CD4-positive, alpha-beta T cell treated with Interleukin-6 for 4 hours (primary cell): ENCODE measurements at regions not wholly inside any gene's neighbourhood (a gene's known extent, or its start where the extent isn't known, plus 50 kb on each side); places are given as distances from the start of the nearest gene placed in this dataset.
"Not testable (repeated sequence)": the region's sequence is repeated elsewhere in the genome, so short reads cannot be mapped to it uniquely, and the experiment has no call there.

Experiments used
- DNase-seq: peaks from one replicate; pipeline ENCODE4 v3.0.0-alpha.2; 2020; ENCODE audit warnings: mixed read lengths

DNA sequence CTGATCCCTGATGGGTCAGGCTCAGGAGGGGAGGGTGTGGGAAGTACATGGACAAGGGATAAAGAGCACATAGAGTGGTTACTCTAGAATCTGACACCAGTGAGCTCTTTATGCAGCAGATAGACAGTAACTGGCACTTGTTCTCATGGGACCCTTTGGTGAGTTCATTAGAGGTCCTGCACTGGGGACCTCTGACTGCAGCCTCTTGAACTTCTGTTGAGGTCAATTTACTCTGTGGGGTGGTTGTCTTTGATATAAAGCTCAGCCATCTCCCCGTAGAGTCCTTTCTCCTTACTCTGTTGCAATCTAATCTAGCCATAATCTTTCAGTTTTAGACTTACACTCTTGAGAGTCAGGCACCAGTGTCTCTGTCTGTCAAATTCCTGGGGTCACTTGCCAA is 222.4 kb downstream of the GPAT3 start:
- DNase-seq: no peak

DNA sequence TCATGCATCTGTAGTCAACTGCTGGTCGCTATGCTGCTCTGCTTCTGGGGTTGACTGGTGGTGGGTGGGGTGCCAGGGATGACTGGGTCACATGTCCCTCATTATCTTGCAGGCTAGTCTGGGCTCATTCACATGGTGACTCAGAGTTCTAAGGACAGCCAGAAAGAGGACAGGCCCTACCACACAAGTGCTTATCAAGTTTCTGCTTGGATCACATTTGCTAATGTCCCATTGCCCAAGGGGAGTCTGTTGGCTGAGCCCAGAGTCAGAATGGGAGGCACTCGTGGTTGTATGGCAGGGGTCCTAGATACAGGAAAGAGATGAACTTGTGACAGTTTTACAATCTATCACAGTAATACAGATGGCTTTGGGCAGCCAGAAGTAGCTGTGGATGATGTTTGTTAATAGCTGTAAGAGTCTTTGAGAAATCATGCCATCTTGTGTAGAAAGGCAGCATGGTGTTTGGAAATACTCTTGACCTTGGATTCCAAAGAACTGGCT is 221.3 kb downstream of the GPAT3 start:
- no peak for DNase-seq

DNA sequence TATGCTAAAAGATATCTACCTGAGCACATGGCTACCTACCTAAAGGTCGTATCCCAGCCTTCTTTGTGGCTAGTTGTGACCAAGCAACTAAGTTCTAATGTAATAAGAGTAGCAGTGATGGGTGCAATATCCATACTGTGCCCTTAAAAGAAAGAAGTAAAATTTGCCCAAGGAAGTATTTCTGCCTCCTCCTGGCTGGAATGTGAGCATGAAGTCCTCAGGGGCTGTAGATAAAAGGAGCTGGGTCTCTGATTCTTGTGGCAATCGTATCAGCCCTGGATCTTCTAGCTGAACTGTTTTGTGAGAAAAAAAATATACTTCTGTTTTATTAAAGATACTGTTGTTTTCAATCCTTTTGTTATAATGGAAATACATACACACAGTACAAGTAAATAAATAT is 217.4 kb downstream of the GPAT3 start:
- no peak for DNase-seq

DNA sequence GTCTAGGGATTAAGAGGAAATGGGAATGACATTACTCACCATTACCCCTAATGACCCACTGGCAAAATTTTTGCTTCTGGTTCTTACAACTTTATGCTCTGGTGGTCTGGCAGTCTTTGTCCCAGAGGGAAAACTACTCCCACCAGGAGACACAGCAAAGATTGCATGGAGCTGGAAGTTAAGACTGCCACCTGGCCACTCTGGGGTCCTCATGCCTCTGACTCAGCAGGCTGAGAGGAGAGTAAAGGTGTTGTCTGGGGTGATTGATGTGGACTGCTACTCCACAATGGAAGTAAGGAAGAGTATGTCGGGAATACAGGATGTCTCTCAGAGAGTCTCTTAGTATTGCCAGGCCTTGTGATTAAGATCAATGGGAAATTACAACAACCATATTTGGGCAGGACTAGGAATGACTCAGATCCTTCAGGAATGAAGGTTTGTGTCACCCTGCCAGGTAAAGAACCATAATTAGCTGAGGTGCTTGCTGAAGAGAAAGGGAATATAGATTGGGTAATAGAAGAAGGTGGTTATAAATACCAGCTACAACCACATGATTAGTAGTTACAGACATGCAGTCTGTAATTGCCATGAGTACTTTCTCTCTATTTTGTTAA is 215.5 kb downstream of the GPAT3 start:
- DNase-seq: no peak

DNA sequence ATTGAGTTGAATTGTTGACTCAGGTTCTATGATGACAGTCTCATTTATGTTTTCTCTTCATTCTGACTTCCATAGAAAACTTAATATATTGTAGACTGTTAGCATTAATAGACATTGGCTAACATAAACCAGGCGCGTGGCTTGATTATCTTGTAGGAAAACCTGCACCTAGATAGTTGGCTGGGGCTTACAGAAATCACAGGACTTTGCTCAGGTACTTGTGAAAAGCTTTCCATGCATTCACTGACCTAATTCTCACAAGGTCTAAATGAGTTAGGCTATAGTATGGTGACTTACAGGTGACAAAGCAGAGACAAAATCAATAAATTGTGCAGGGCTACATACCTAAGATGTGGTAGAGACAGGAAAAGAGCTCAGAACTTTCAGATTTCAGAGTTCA is 212.8 kb downstream of the GPAT3 start:
- DNase-seq: no peak

DNA sequence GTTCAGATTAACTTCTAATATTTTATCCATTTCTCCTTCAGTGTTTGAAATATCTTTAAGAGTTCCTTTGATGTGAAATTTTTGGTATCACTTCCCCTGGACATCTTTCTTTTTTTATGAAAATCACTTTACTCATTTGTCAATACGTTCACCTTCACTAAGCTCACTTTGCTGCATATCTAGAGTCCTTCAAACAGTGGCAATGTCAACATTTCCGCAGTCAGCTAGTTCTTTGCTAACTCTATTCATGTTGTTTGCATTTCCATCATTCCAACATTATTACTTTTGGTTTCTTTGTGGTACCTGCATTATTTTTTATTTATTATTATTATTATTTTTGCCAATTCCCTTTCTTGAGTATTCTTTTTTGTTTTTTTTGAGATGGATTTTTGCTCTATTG is 203.0 kb downstream of the GPAT3 start:
- DNase-seq: no peak

DNA sequence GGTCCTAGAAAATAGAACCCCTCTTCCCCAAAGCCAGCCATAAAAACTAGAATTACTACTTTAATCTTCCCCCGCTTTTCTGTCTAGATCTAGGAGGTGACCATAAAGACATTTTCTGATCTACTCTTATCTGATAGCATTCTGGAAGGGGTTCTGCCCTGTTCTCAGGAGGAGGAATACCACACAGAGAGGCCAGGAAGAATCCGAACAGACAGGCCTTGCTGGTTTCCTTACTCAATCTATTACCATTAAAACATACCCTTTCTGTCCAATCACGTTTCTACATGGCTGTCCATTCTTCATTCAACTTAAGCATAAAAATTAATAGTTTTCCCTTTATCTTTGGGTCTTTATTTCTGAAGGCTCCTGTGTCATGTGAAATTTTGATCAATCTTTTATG is 198.7 kb downstream of the GPAT3 start:
- no peak for DNase-seq

DNA sequence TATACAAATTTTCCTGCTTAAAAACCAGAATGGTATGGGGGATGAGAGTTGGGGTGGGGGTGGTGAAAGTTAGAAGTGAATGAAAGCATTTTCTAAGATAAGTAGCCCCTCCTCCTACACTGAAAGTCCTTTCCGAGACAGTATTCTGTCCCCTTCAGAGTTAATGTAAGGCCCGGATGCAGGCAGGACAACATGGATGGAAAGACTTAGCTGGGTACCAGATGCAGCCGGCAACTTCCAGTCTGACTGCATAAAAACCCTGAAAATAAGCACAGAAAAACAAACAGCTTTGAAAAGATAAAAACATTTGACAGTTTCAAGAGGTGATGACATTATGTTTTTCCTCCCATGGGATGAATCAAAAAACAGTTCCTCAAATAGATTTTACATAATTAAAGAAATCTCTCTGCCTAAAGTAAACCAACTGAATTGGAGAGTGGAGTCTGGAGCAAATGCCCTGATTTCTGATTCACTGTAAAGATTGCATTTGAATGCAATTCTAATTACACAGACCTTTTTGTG is 196.3 kb downstream of the GPAT3 start:
- DNase-seq: no peak

DNA sequence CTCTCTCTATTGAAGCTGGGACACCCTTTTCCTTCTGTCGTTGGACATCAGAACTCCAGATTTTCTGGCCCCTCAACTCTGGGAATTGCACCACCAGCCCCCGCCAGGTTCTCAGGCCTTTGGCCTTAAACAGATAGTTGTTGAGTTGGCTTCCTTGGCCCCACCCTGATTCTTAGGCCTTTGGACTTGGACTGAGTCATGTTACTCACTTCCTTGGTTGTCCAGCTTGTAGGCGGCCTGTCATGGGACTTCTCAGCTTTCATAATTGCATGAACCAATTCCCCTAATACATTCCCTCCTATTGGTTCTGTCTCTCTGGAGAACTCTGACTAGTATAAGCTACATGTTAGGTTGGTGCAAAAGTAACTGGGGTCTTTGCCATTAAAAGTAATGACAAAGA is 195.7 kb downstream of the GPAT3 start:
- no peak for DNase-seq

DNA sequence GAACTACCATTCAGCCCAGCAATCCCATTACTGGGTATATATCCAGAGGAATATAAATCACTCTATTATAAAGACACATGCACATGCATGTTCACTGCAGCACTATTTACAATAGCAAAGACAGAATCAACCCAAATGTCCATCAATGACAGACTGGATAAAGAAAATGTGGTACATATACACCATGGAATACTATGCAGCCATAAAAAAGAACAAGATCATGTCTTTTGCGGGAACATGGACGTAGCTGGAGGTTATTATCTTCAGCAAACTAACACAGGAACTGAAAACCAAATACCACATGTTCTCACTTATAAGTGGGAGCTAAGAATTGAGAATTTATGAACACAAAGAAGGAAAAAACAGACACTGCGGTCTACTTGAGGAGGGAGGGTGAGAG is 195.1 kb downstream of the GPAT3 start:
- DNase-seq: not testable (repeated sequence)

DNA sequence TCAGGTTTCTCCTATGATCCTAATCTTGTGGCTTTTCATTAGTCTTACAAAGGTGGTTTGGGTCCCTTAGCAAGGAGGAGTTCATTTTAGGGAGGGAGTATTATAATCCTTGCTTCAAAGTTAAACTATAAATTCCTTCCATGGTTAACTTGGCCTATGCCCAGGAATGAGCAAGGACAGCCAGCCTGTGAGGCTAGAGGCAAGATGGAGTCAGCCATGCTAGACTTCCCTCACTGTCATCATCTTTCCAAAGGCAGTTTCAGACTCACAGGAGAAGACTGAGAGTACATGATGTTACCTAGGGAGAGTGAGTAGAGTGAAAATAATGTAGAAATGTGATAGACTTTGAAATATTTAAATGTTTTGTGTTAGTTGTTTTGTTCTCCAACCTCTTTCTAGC is 192.3 kb downstream of the GPAT3 start:
- DNase-seq: no peak

DNA sequence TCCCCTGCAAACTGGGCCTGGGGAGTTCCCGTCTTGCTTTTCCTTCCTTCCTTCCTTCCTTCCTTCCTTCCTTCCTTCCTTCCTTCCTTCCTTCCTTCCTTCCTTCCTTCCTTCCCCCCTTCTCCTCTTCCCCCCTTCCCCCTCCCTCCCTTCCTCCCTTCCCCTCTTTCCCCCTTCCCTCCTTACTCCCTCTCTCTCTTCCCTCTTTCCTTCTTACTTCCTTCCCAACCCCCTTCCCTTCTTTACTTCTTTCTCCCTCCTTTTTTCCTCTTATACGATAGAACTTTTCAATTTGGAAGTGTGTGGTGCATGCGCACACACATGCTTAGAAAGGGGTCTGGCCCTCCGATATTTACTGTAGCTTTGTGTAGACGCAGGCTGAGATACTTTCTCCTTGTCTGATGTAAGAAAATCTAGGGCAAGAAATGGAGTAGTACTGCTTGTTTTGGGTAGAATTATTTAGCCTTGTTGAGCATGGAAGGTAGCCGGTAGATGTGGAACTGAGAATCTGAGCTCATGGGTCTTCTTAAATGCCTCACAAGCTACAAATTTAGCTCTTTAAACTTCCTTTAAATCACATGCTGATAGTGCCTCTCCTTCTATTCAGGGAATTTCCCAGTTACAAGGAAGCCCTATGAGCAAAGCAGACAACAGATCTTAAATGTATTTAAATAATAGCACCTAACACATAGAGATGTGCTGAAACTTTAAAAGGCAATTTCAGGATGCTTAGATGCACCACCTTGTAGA is 189.6 kb downstream of the GPAT3 start:
- DNase-seq: no peak

DNA sequence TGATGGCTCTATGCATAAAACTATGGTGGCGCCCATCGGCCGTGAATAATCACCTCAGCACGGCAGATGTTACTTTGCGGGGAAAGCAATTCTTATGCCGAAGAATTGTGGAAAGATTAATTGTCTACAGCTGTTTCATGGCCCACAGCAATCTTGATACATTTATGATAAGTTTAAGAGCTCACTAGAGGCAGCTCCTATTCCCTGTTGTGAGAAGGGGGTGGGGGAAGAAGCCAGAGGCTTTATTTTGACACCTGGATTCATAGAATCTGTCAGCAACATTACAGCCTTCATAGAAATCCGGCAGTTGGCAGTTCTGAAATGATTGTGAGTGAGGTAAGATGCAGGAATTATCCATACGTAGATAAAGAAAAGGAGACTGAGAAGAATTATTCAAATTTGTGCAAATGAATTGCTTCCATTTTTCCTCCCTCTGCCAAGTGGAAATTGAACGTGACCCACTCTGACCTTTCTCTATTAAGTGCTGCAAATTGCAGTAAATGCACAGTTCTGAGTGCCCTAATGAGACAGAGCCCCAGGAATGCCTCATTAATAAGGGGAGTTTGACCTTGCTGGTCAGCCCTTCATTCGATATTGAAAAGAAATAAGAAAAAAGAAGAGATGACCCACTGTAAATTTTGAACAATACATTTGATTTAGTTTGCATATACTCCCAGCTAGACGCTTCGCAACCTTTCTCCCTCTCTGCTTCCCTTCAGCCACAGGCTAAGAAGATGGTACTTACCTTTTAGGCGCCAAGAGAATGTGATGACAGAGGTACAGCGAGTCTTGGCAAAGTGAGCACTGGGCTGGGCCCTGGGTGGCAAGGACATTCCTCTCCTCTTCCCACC is 188.8 kb downstream of the GPAT3 start:
- no peak for DNase-seq

DNA sequence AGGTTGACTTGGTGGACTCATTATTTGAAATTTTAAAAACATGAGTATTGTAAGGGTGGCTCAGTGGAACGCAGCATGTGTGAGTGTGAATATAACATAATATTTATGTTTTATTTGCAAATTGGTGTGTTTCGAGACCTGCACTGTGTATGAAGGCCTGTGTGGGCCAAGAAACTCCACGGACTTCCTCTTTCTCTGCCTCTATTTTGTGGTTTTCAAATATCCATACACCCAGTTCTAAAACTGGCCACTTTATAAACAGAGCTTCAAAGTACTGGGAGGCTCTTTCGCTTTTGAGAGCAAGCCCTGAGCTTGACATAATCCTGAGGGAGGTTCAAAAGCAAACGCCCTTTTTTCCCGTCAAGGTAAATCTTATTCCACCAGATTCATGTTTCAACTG is 187.7 kb downstream of the GPAT3 start:
- no peak for DNase-seq

DNA sequence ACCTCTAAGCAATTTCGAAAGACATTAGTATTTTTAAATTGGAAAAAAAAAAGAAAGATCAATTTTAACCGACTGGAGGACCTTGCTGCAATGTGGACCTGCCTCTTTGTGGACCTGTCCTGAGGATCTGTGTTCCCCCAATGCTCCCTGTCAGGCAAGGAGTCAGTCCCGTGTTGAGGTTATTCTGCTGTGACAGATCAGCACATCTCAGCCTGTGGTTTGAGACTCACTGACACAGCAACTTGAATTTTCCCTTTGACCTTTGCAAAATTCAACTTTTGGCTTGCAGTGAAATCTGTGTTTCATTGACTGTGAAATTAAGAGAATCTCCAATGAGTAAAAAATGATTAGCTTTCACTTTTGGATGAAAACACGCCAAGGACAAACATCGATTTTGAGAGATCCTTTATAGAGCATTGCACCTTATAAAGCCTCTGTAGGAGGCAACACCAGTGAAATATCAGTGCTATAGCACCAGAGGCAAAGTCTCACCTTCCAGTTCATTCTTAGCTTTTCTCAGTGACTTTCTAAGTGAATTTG is 186.9 kb downstream of the GPAT3 start:
- no peak for DNase-seq

DNA sequence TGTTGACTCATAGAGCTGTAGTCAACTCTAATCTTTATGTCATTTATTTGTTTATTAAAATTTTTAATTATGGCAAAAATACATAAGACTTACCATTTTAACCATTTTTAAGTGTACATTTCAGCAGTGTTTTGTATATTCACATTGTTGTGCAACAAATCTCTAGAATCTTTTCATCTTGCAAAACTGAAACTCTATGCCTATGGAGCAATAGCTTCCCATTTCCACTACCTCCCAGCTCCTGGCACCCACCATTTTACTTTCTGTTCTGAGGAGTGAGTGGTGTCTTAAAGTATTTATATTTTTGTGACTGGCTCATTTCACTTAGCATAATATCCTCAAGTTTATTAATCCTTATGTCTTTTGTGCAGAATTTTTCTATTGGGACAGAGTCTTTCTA is 181.0 kb downstream of the GPAT3 start:
- DNase-seq: no peak

DNA sequence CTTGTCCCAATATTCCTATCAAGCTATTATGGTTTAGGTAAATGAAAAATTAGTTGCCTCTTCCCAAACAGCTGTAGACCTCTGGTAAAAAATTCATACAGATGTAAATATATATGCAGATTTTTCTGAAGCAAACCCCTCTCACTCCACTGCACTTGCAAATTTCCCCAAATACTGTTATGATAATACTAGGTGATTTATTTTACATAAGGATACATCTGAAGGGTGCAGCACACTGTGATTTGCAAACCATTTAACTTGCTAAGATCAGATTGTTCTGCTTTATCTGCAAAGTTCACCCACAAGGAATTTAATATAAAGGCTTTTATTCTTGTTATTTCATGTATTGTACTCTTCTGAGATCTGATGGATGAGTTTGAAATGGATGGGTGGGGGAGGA is 177.0 kb downstream of the GPAT3 start:
- no peak for DNase-seq

DNA sequence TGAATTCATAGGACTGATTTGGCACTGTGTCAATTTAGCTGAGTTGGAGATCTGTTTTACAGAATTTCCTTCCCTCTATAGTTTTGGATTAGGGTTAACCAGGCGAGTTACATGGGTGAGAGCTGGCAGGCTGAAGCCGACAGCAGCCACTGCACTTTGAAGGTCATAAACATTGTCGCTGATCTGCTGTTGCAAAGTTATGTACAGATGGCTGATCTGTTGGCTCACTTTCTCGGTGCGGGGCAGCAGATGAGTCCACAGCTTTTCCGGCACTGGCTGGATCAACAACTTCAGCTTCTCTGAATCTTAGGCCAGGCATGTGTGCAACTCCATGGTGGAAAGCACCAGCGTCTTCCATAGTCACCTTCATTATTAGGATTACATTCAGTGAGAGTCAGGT is 173.7 kb downstream of the GPAT3 start:
- DNase-seq: no peak

DNA sequence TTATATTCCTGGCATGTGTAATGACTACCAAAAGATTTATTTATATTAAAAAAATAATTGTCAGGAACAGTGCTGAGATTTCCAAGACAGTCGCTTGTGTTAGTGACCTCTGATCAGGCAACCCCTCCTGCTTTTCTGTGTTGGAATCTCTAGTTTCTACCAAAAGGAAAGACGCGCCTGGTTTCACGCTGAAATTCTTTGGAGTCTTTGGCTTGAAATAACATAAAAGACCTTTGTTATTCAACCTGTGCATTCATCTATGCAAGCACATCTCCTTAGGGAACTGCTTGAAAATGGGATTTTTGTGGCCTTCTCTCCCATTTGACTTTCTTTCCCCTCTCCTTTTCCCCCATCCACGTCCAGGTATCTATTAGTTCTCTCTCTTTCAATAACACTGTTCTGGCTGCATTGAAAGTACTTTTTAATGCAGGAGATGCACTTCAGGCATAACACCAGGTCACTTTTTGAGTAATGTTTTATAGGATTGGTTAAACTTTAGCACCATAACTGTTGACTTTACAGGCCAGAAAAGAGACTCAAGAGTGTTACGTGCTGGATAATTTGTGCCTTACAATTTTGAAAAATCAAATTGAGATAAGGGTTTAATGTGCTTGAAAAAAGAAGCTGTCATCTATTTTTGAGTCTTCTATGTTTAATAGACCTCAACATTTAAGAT is 172.7 kb downstream of the GPAT3 start:
- DNase-seq: no peak

DNA sequence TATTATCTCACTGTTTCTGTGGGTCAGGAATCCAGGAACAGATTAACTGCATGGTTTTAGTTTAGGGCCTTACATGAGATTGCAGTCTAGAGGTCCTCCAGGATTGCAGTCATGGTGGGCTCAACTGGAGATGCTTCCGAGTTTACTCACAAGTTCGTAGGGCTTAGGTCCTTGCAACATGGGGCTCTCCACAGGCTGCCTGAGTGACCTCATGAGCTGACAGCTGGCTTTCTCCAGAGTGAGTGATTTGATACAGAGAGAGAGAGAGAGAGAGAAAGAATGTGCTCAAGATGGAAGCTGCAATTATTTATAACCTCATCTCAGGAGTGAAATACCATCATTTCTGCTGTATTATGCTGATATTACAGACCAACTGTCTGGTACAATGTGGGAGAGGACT is 168.9 kb downstream of the GPAT3 start:
- DNase-seq: no peak

DNA sequence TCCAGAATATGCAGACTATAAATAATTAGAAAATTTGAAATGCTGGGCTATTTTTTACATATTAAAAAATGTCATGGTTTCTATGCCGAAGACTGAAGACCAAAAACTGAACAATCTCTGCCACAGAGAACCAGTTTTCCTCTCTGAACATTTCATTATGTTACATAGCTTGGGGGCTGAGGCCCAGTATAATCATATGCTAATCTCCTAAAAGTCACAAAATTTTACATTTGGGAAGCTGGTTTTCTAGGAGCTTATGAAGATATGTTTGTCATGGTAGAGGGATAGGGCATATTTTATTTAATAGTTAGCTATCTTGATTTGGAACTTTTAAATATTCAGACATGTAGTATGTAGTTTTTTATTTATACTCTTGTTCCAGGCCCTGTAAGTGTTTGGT is 167.8 kb downstream of the GPAT3 start:
- DNase-seq: no peak

DNA sequence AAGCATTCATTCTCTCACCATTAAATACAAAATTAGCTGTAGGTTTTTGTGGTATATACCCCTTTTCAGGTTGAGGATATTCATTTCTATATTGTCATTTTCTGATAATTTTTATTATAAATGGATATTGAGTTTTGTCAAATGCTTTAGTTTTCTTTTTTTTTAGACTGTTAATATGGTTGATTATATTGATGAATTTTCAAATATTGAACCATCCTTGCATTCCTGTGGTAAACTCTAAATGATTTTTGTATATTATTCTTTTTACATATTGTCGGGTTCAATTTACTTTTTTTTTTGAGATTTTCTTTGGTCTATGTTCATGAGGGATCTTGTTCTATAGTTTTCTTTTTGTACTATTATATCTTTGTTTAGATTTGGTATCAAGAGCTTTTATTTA is 165.1 kb downstream of the GPAT3 start:
- DNase-seq: no peak

DNA sequence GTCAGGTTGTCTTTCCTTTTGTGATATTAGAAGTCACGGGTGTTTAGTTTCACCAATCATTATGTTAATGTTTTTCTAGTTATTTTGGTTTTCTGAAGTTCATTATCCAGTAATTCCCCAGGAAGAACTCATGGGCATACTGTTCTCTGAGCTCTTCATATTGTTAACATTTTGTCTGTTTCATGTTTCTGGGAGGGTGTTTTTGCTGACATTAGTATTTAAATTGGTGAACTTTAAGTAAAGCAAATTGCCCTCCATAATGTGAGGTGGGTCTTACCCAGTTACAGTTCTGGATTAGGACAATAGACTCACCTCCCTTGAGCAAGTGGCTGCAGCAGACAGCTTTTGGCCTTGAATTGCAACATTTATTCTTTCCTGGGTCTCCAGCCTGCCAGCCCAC is 163.4 kb downstream of the GPAT3 start:
- no peak for DNase-seq
